Hepatocyte (in vitro differentiated cells): ENCODE measurements at regions not wholly inside any gene's neighbourhood (a gene's known extent, or its start where the extent isn't known, plus 50 kb on each side); places are given as distances from the start of the nearest gene placed in this dataset.

Experiments
- EZH2 ChIP-seq: fragments of 200-600 bp; sonication (generic); IDR thresholded peaks from 2 replicates; pipeline ENCODE4 v1.6.1; 2016; ENCODE audit warnings: antibody characterized with exemption, mild to moderate bottlenecking, borderline replicate concordance
- TF ChIP-seq, protein P1 (sequence below): fragments of 200-600 bp; sonication (generic); IDR thresholded peaks from 2 replicates; pipeline ENCODE4 v1.5.1; 2016; ENCODE audit warnings: antibody characterized with exemption, mild to moderate bottlenecking; ENCODE audit not compliant: poor library complexity

DNA sequence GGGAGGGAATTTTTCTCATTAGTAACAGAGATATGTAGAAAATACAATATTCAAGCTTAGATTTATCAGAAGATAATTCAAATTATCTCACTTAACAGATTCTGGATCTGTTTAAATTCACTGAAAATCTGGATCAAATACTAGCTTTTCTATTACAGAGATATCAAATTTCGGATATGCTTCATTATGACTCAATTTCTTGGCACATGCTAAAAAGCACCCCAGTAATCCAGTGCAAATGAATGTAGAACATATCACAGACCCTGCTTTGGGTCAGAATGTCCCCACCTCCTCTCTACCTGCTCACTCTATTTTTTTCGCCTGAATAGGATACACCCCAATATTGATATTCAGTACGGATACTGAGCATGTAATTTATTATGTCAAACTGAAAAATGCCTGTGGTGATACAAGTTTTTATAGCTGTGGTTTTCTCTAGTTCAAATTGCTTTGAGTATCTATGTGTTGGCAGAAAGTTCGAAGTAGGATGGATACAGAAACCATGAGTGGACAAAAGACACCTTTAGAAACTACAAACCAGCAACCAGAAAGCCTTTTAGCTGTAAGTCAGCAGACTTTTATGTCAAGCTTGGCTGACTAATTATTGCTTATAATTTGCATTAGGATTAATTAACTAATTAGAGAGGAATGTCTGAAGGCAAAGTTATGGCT is 290.0 kb downstream of the TFAP2B start:
- TF ChIP-seq, protein P1, sequence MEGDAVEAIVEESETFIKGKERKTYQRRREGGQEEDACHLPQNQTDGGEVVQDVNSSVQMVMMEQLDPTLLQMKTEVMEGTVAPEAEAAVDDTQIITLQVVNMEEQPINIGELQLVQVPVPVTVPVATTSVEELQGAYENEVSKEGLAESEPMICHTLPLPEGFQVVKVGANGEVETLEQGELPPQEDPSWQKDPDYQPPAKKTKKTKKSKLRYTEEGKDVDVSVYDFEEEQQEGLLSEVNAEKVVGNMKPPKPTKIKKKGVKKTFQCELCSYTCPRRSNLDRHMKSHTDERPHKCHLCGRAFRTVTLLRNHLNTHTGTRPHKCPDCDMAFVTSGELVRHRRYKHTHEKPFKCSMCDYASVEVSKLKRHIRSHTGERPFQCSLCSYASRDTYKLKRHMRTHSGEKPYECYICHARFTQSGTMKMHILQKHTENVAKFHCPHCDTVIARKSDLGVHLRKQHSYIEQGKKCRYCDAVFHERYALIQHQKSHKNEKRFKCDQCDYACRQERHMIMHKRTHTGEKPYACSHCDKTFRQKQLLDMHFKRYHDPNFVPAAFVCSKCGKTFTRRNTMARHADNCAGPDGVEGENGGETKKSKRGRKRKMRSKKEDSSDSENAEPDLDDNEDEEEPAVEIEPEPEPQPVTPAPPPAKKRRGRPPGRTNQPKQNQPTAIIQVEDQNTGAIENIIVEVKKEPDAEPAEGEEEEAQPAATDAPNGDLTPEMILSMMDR: no peak
- no peak for TF ChIP-seq EZH2
